B cell (primary cell): ENCODE measurements at regions not wholly inside any gene's neighbourhood (a gene's known extent, or its start where the extent isn't known, plus 50 kb on each side); places are given as distances from the start of the nearest gene placed in this dataset.

Experiments used
- CTCF ChIP-seq: fragments of 200-600 bp; IDR thresholded peaks from one replicate; pipeline ENCODE4 v1.8.0; 2022; ENCODE audit warnings: antibody characterized with exemption, mild to moderate bottlenecking
- EZH2 ChIP-seq: IDR thresholded peaks from 2 replicates; pipeline ENCODE4 v1.6.1; 2012; ENCODE audit warnings: borderline replicate concordance, low read depth, mild to moderate bottlenecking, moderate library complexity, low read length; ENCODE audit not compliant: insufficient read depth, poor library complexity, severe bottlenecking

GRCh38 chr15:69955240-69955894, 142.3 kb downstream of the TLE3 start:
- TF ChIP-seq CTCF, result no peak
- no peak for TF ChIP-seq EZH2
